SK-N-SH treated with all-trans-retinoic acid at 6 μM for 48 hours (cell line): ENCODE measurements at regions not wholly inside any gene's neighbourhood (a gene's known extent, or its start where the extent isn't known, plus 50 kb on each side); places are given as distances from the start of the nearest gene placed in this dataset.

Experiments used
- ARNTL ChIP-seq: fragments of 450-650 bp; formaldehyde crosslinking; IDR thresholded peaks from 2 replicates; pipeline ENCODE4 v1.5.0; 2020; ENCODE audit warnings: low read depth, mild to moderate bottlenecking, moderate library complexity, borderline replicate concordance
- BACH2 ChIP-seq: fragments of 250-450 bp; sonication (Bioruptor Pico); IDR thresholded peaks from 2 replicates; pipeline ENCODE4 v1.9.0; 2021; ENCODE audit warnings: mild to moderate bottlenecking, borderline replicate concordance
- CSRNP3 ChIP-seq: fragments of 250-450 bp; sonication (Bioruptor Pico); IDR thresholded peaks from 2 replicates; pipeline ENCODE4 v1.5.1; 2021; ENCODE audit warnings: mild to moderate bottlenecking, moderate library complexity
- PATZ1 ChIP-seq: fragments of 250-450 bp; sonication (Bioruptor Pico); IDR thresholded peaks from 2 replicates; pipeline ENCODE4 v1.8.0; 2020; ENCODE audit warnings: mild to moderate bottlenecking, moderate library complexity, borderline replicate concordance
- POU6F1 ChIP-seq: fragments of 250-450 bp; sonication (Bioruptor Pico); IDR thresholded peaks from 2 replicates; pipeline ENCODE4 v1.8.0; 2021; ENCODE audit warnings: low read depth, mild to moderate bottlenecking, moderate library complexity, borderline replicate concordance
- RARB ChIP-seq: fragments of 250-450 bp; sonication (Bioruptor Pico); IDR thresholded peaks from 2 replicates; pipeline ENCODE4 v1.8.0; 2021; ENCODE audit warnings: mild to moderate bottlenecking, moderate library complexity
- SNAI2 ChIP-seq: fragments of 250-450 bp; sonication (Bioruptor Pico); IDR thresholded peaks from 2 replicates; pipeline ENCODE4 v1.5.0; 2020; ENCODE audit warnings: mild to moderate bottlenecking, moderate library complexity
- ZFP30 ChIP-seq: fragments of 450-650 bp; formaldehyde crosslinking; IDR thresholded peaks from 2 replicates; pipeline ENCODE4 v1.5.0; 2022; ENCODE audit warnings: mild to moderate bottlenecking, moderate library complexity
- ZNF565 ChIP-seq: fragments of 450-650 bp; formaldehyde crosslinking; conservative IDR thresholded peaks from 2 replicates; pipeline ENCODE4 v1.5.0; 2020; ENCODE audit warnings: low read depth, mild to moderate bottlenecking, moderate library complexity
- ZNF70 ChIP-seq: fragments of 450-650 bp; formaldehyde crosslinking; IDR thresholded peaks from 2 replicates; pipeline ENCODE4 v1.5.0; 2020; ENCODE audit warnings: mild to moderate bottlenecking, moderate library complexity
- ZNF8 ChIP-seq: fragments of 450-650 bp; formaldehyde crosslinking; IDR thresholded peaks from 2 replicates; pipeline ENCODE4 v1.5.0; 2020; ENCODE audit warnings: mild to moderate bottlenecking, moderate library complexity

GRCh38 chr7:149626972-149627371 lies 129.4 kb upstream of the ZNF746 start:
- TF ChIP-seq ARNTL: no peak
- TF ChIP-seq ZFP30 (CRISPR knock-in tag): no peak
- no peak for TF ChIP-seq ZNF70 (CRISPR knock-in tag)
- no peak for TF ChIP-seq PATZ1
- no peak for TF ChIP-seq CSRNP3 (CRISPR knock-in tag)
- no peak for TF ChIP-seq RARB (CRISPR knock-in tag)
- TF ChIP-seq POU6F1 (CRISPR knock-in tag): no peak
- TF ChIP-seq ZNF8 (CRISPR knock-in tag): no peak
- TF ChIP-seq SNAI2 (CRISPR knock-in tag): no peak
- TF ChIP-seq ZNF565: no peak
- TF ChIP-seq BACH2: no peak
